A549 (cell line): ENCODE measurements at regions not wholly inside any gene's neighbourhood (a gene's known extent, or its start where the extent isn't known, plus 50 kb on each side); places are given as distances from the start of the nearest gene placed in this dataset.
"Not testable (repeated sequence)": the region's sequence is repeated elsewhere in the genome, so short reads cannot be mapped to it uniquely, and the experiment has no call there.

ENCODE experiments used
- ATAC-seq, 2 experiments: fragments of 200-7000 bp in 1 of 2; fragments of >200 bp in 1 of 2; cut with Nextera tagmentation in 1 of 2; cut with Tn5 transposase in 1 of 2; 3 replicates each; pipeline versions ENCODE4 v1.8.0 to v1.9.1; 2018 to 2020; ENCODE audit warnings: mild to moderate bottlenecking in 1 of 2, moderate library complexity in 1 of 2
- CTCF ChIA-PET: fragments of 300-600 bp; sonication (Branson Sonifier 250); formaldehyde crosslinking; extraction: SDS; loops from one replicate; lab custom pipeline; 2021; ENCODE audit warnings: antibody characterized with exemption, inconsistent platforms; lab: Yijun Ruan, JAX
- POLR2A ChIA-PET: fragments of 350-600 bp; formaldehyde crosslinking; extraction: SDS; loops from one replicate; lab custom pipeline; 2021; ENCODE audit warnings: antibody characterized with exemption, inconsistent platforms; lab: Yijun Ruan, JAX
- DNase-seq, 2 experiments: peaks; one replicate each; pipeline versions ENCODE4 v3.0.0 to v3.0.0-alpha.2; 2011 to 2016; ENCODE audit warnings: low read depth in 1 of 2, low spot score in 1 of 2
- FAIRE-seq: peaks from 2 replicates; lab custom pipeline; 2011; peaks lifted over from hg19 to GRCh38; lab: Jason Lieb, UNC
- H3K27ac ChIP-seq, 2 experiments: fragments of >200 bp; sonication (Bioruptor Twin); formaldehyde crosslinking; 3 replicates each; pipeline ENCODE4 v1.5.1; 2016 to 2017
- H3K4me1 ChIP-seq: fragments of >200 bp; sonication (Bioruptor Twin); formaldehyde crosslinking; 3 replicates; pipeline ENCODE4 v1.6.1; 2016
- H3K4me2 ChIP-seq: fragments of >200 bp; sonication (Bioruptor Twin); formaldehyde crosslinking; 3 replicates; pipeline ENCODE4 v1.6.1; 2016
- H3K4me3 ChIP-seq: fragments of >200 bp; sonication (Bioruptor Twin); formaldehyde crosslinking; 3 replicates; pipeline ENCODE4 v1.5.1; 2016
- H3K9me3 ChIP-seq: fragments of >200 bp; sonication (Bioruptor Twin); formaldehyde crosslinking; 3 replicates; pipeline ENCODE4 v1.6.1; 2016
- ESRRA ChIP-seq: fragments of 150-350 bp; IDR thresholded peaks from 2 replicates; pipeline ENCODE4 v1.6.1; 2014; ENCODE audit warnings: mild to moderate bottlenecking, low read length, borderline replicate concordance
- FOSB ChIP-seq: fragments of 250-450 bp; sonication (Bioruptor Pico); IDR thresholded peaks from 2 replicates; pipeline ENCODE4 v1.5.0; 2020; ENCODE audit warnings: mild to moderate bottlenecking, moderate library complexity
- FOSL2 ChIP-seq, 2 experiments: fragments of 450-650 bp in 1 of 2; fragments of >200 bp in 1 of 2; sonication (Bioruptor Twin) in 1 of 2; formaldehyde crosslinking; IDR thresholded peaks; 2 replicates each; pipeline versions ENCODE4 v1.5.0 to v1.6.1; 2016 to 2020; ENCODE audit warnings: mild to moderate bottlenecking in 1 of 2, moderate library complexity in 1 of 2
- HDAC2 ChIP-seq: fragments of 200-600 bp; sonication (generic); IDR thresholded peaks from 2 replicates; pipeline ENCODE4 v1.6.1; 2016
- JUNB ChIP-seq: fragments of >200 bp; sonication (Bioruptor Twin); formaldehyde crosslinking; IDR thresholded peaks from 2 replicates; pipeline ENCODE4 v1.6.1; 2016
- MAZ ChIP-seq: fragments of 150-350 bp; IDR thresholded peaks from 2 replicates; pipeline ENCODE4 v1.6.1; 2014; ENCODE audit warnings: antibody characterized with exemption, low read depth, low read length, borderline replicate concordance
- MYC ChIP-seq: IDR thresholded peaks from 2 replicates; pipeline ENCODE4 v1.6.1; 2012; ENCODE audit warnings: mild to moderate bottlenecking, inconsistent platforms, low read length, improper control_type of control experiment, borderline replicate concordance
- NPAS2 ChIP-seq: fragments of 250-450 bp; sonication (Bioruptor Pico); IDR thresholded peaks from 2 replicates; pipeline ENCODE4 v1.8.0; 2022; ENCODE audit warnings: mild to moderate bottlenecking, moderate library complexity, borderline replicate concordance
- RCOR1 ChIP-seq: fragments of 150-350 bp; IDR thresholded peaks from 2 replicates; pipeline ENCODE4 v1.6.1; 2014; ENCODE audit warnings: antibody characterized with exemption, low read length, low read depth
- ZFP36 ChIP-seq: fragments of 450-650 bp; IDR thresholded peaks from 2 replicates; pipeline ENCODE4 v1.6.1; 2014; ENCODE audit warnings: borderline replicate concordance; ENCODE audit not compliant: partially characterized antibody
- WGBS: methylation state at CpG from one replicate; pipeline ENCODE4 v1.1.6; 2017; ENCODE audit errors: missing lambda C conversion rate; 5-methylcytosine and 5-hydroxymethylcytosine counted together

GRCh38 chr7:58087536-58088190, 637.7 kb downstream of the ZNF716 start:
- H3K4me1 ChIP-seq = no peaks in the 10 kb centered on the region
- FAIRE-seq = no peak
- no peaks in the 10 kb centered on the region; the same call in 1 of the 3 replicates for H3K9me3 ChIP-seq
- CTCF ChIA-PET = no interaction called here
- no peak overlapping the region for H3K4me2 ChIP-seq
- H3K27ac ChIP-seq = no peak overlapping the region
- no peak for DNase-seq
- ATAC-seq = no peak
- H3K4me3 ChIP-seq = no peak overlapping the region
- WGBS = 83% methylated on average over 55 of the region's 56 CpGs
- POLR2A ChIA-PET = no interaction called here
- no peak for TF ChIP-seq MAZ
- TF ChIP-seq RCOR1 = no peak
- TF ChIP-seq HDAC2 = no peak
- no peak for TF ChIP-seq JUNB
- TF ChIP-seq ZFP36 = no peak
- no peak for TF ChIP-seq NPAS2 (CRISPR knock-in tag)
- TF ChIP-seq ESRRA = no peak
- no peak for TF ChIP-seq FOSB
- TF ChIP-seq MYC = no peak
- TF ChIP-seq FOSL2 (IDR thresholded peaks at IDR 0.05) = no peak
- no peak for TF ChIP-seq FOSL2 (CRISPR knock-in tag; IDR thresholded peaks at IDR 0.05)

GRCh38 chr7:58088191-58088560, 638.2 kb downstream of the ZNF716 start:
- WGBS = 37% methylated on average over 12 of the region's 19 CpGs
- ATAC-seq, POLR2A ChIA-PET, FAIRE-seq, DNase-seq, CTCF ChIA-PET, H3K27ac ChIP-seq, H3K4me1 ChIP-seq, H3K4me3 ChIP-seq, H3K4me2 ChIP-seq, H3K9me3 ChIP-seq: not testable (repeated sequence)

GRCh38 chr7:58091063-58091462, 641.1 kb downstream of the ZNF716 start:
- DNase-seq, FAIRE-seq, H3K27ac ChIP-seq, H3K4me1 ChIP-seq, POLR2A ChIA-PET, CTCF ChIA-PET, H3K4me2 ChIP-seq, H3K9me3 ChIP-seq, ATAC-seq, H3K4me3 ChIP-seq: not testable (repeated sequence)
- WGBS = 0% methylated on average over 1 of the region's 1 CpG
